KBM-7 (cell line): ENCODE measurements at regions not wholly inside any gene's neighbourhood (a gene's known extent, or its start where the extent isn't known, plus 50 kb on each side); places are given as distances from the start of the nearest gene placed in this dataset.

Experiments
- DNase-seq: peaks from one replicate; pipeline ENCODE4 v3.0.0-alpha.2; 2015
- in situ Hi-C: fragments of 300-500 bp; cut with MboI; formaldehyde crosslinking; loops from 2 replicates; pipeline ENCODE4 v1.14.3; 2020; ENCODE audit warnings: low sequenced_read_pairs, low pct_unique_long_range_greater_than_20kb, mixed read lengths

DNA sequence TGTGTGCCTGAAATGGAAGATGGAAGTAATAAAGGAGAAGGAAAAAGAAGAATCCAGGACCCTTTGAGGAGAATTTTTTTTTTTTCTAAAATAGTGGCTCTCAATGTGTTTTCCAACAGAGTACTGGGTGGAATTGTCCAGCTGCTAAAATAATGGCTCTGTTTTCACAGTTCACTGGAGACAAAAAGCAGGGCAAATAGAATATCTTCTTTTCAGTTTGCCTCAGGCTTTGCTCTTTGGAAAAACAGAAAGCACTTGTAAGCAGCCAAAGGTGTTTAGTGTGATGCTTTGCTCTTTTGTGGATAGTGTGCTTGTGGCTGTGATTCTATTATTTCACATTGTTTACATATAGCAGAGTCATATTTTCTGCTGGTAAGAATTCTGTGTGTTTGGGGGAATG is 77.4 kb upstream of the MROH9 start:
- in situ Hi-C loops: no loop called here
- DNase-seq: no peak

DNA sequence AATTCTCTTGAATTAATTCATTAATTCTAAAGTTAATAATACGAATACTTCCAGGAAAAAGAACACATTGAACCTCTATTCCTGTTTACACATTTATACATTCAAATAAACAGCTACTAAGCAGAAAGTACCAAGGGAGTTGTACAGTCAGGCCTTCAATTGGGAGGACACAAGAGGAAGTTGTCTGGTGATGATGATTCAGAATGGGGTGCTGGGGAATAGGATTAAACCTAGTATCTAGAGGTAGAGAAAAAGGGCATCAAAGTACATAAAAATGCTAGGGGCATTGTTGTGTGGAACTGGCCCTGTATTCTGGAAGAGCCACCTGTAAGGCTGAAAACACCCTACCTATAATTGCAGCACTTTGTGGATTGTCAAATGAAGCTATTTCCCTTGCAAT is 71.7 kb upstream of the MROH9 start:
- in situ Hi-C loops: no loop called here

DNA sequence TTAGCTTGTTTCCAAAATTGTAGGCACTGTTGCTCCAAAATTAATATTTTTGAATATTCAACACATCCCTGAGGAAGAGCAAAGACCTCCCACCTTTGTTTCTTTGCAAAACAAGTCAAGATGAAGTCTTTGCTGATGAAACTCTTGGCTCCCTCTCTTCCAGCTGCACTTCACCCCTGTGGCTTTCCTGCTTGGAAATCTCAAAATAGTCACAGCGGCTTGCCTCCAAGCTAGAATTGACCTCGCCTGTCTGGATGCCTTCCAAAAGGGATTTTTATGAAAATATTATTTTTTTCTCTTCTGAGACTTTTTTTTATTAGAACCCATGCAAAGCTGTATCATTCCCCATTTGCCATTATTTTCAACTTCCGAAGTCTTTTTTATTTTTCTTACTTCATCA is 71.1 kb upstream of the MROH9 start:
- in situ Hi-C loops: no loop called here
- DNase-seq: no peak

More for the DNA sequence above, 71.7 kb upstream of the MROH9 start:
- DNase-seq: no peak

DNA sequence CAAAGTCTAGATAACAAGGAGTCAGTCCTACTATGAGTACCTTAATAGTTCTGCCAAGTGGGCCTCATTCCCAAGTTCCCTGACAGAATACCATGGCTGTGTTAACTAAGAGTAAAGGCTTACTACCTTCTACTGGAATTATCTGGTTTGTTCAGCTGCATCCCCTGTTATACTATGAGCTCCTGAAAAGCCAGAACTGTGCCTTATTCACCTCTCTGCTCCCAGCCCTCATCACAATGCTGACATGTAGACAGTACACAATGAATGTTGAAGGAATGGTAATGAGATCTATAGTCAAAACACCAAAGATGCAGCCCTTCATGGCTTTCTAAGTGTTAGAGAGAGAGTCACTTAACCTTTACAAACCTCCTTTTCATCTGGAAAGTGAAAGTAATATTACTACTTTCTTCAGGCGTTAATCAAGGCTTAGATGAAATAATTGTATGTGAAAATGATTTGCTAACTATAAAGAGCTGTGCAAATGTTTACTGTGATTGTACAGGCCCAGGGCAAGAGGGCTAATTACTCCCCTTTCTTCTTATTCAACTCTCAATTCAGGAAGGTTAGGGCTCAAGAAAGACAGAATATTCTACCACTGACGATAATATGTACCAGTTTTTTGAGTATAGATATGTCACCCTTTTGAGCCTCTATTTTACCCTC is 70.3 kb upstream of the MROH9 start:
- no peak for DNase-seq
- in situ Hi-C loops: no loop called here

DNA sequence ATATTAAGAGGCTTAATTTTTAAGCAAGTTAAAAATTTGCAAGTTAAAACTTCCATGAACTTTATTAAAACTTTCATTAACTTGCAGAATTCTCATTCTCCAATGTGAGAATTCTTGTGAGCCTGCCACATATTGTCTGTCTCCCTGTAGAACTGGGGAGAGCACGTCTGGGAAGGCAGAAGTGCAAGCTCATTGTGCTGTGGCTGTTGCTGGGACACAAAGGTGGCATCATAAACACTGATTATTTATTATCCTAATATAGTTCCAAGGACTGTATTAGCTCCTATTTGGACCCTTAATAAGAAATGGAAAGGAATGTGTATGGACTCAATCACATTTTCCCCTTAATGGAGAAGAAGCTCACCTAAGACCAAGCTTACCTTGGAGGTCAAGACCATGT is 68.7 kb upstream of the MROH9 start:
- no peak for DNase-seq
- in situ Hi-C loops: no loop called here

DNA sequence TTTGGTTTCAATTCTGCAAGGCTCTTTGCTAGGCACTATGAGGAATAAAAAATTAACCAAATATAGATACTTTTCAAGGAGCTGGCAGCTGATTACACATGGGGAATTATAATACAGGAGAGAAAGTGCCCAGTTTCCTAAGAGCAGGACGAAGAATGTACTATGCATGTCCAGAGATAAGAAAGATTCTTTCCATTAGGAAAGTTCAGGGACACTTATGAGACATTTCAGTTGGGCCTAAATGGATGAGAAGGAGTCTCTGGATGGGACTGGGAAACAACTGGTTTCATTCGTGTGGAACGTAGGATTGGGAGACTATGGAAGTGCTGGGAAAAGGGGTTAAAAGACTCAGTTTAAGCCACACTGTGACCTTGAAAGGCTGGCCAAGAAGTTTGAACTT is 63.5 kb upstream of the MROH9 start:
- in situ Hi-C loops: no loop called here
- no peak for DNase-seq

DNA sequence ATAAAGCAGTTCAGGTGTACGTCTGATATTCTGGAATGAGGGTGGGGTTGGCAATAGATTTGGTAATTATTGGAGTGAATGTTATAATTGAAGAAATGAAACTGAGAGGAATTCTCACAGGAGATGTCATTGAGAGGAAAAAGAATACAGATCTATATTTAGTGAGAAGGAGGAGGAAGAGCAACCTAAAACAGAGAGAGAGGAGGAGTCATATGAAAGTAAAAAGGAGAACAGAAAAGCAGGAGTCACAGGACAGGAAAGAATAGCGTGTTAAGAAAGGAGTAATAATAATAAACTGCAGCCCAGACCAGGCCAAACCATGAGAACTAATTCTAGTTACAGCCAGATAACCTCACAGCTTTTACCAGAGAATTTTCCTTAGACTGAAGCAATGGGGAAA is 62.7 kb upstream of the MROH9 start:
- in situ Hi-C loops: no loop called here
- no peak for DNase-seq

DNA sequence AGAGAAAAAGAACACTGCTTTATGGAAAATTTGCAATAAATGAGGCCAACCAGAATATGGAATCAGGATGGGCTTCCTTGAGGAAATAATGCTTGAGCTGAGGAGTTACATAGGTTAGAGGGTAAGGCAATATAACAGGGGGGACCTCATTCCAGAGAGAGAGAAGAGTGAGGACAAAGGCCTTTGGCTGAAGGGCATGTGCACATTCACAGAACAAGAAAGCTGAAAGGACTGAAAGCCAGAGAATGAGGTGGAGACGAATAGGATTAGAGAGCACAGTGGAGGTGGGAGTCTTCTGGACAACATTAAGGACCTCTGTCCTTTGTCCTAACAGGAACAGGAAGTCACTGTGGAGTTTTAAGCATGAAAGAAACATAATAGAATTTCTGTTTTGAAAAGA is 60.7 kb upstream of the MROH9 start:
- DNase-seq: no peak
- in situ Hi-C loops: no loop called here

DNA sequence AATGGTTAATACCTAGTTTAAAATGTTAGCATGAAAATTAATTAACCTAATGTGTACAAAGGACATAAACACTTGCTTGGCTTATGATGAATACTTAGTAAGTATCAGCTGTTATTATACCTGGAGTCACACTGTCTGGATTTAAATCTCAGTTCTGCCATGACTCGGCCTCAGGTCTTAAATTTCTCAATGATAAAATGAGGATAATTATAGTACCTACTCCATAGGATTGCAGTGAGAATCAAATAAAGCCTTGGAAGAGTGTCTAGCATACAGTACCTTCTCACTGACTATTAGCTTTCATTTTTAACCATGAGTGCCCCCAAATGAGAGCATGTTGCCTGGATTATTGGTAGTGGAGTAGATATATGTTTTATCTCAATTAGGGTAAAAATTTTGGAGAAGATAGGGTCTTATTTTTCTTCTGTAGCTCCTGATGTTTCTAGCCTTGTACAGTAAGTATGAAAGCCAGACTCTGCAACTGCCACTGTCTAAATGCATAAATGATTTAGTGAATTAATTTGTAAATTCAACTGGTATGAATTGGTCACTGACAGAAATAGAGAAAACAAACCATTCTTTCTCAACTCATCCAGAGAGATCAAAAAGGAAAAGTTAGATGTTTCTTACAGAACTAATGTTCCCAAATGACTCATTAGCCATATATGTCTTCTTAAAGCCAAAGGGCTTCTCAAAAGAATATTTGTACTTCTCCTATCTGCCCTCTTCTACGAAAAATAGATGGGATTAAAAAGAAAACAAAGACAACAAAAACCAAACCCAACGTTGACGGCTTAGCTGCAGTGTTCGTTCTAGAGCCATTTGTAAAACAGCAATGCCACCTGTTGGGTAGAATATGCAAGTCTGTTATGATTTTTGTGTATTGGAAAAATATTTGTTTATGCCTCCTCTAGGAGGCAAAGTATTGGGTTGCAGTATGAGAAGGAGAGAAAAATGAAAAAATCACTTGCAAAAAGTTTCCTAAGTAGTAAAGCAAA is 53.8 kb upstream of the MROH9 start:
- DNase-seq: peak; percentile 4
- in situ Hi-C loops: no loop called here
